Uterus (tissue), 3 donors: ENCODE measurements at regions not wholly inside any gene's neighbourhood (a gene's known extent, or its start where the extent isn't known, plus 50 kb on each side); places are given as distances from the start of the nearest gene placed in this dataset.

Experiments used
- DNase-seq, 2 donors: peaks; one replicate each; pipeline ENCODE4 v3.0.0-alpha.2; 2019 to 2020
- H3K27ac ChIP-seq, 2 donors: fragments of 200-600 bp; sonication (generic); 1 replicate in 1 of 2; 2 replicates in 1 of 2; pipeline ENCODE4 v1.5.1; 2016 to 2018
- H3K27me3 ChIP-seq, 2 donors: fragments of 200-600 bp; sonication (generic); one replicate each; pipeline ENCODE4 v1.5.1; 2018 to 2019; ENCODE audit warnings: control low read depth in 1 of 2
- H3K36me3 ChIP-seq, 2 donors: fragments of 200-600 bp; sonication (generic); one replicate each; pipeline ENCODE4 v1.5.1; 2019; ENCODE audit warnings: control low read depth in 1 of 2
- H3K4me1 ChIP-seq, 2 donors: fragments of 200-600 bp; sonication (generic); one replicate each; pipeline ENCODE4 v1.5.1; 2018 to 2019; ENCODE audit warnings: control low read depth in 1 of 2
- H3K4me3 ChIP-seq, 2 donors: fragments of 200-600 bp; sonication (generic); 1 replicate in 1 of 2; 2 replicates in 1 of 2; pipeline ENCODE4 v1.5.1; 2018 to 2019; ENCODE audit warnings: mild to moderate bottlenecking in 1 of 2
- H3K9me3 ChIP-seq, 2 donors: fragments of 200-600 bp; sonication (generic); one replicate each; pipeline ENCODE4 v1.5.1; 2019; ENCODE audit warnings: control low read depth in 1 of 2
- CTCF ChIP-seq, 4 experiments: fragments of 200-600 bp in 2 of 4; fragments of 450-650 bp in 2 of 4; sonication (generic) in 2 of 4; IDR thresholded peaks; one replicate each; pipeline ENCODE4 v1.5.1; 2016 to 2019; ENCODE audit warnings: antibody characterized with exemption in 4 of 4, mild to moderate bottlenecking in 2 of 4, moderate library complexity in 1 of 4
- POLR2A ChIP-seq, 2 donors: fragments of 450-650 bp; IDR thresholded peaks; one replicate each; pipeline ENCODE4 v1.6.1; 2016; ENCODE audit warnings: antibody characterized with exemption in 2 of 2, mild to moderate bottlenecking in 1 of 2, moderate library complexity in 1 of 2
- intact Hi-C: fragments of 100-400 bp; cut with DNase I; formaldehyde crosslinking; loops from one replicate; pipeline ENCODE4 v1.15.1; 2023; ENCODE audit warnings: low total_unique reads
- donor health status: DM: yes; HTN: yes; CAD: no.

- no peak for DNase-seq
- intact Hi-C loops, result no loop called here
- no peak overlapping the region for H3K4me3 ChIP-seq
- H3K27ac ChIP-seq, result no peak overlapping the region
- no peaks in the 10 kb centered on the region for H3K27me3 ChIP-seq
- no peaks in the 10 kb centered on the region for H3K36me3 ChIP-seq
- H3K4me1 ChIP-seq, result no peaks in the 10 kb centered on the region
- H3K9me3 ChIP-seq, result no peaks in the 10 kb centered on the region
- TF ChIP-seq CTCF (IDR thresholded peaks at IDR 0.05), result no peak
- no peak for TF ChIP-seq POLR2A (IDR thresholded peaks at IDR 0.05)
Observed at GRCh38 chr15:87633525-87633924, 623.0 kb downstream of the NTRK3 start.

DNA sequence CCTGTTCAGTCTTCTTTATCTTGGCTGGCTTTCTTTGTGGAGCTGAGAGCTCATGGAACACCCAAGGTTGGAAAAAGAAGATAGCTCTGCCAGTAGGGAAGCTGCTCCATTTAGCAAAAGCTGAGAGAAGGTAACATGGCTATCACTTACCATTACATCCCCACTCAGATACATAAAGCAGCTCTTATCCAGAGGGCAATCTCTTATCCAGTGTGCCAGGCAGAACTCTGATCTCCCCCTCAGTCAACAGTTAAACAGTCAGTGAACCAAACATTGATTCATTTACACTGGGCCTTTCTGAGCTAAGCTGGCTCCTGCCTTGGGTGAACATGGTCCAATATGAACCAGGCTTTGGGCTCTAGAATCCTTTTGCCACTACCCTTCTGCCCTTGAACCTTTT lies 624.2 kb downstream of the NTRK3 start:
- TF ChIP-seq CTCF (IDR thresholded peaks at IDR 0.05) (no peak), POLR2A (IDR thresholded peaks at IDR 0.05) (no peak)
- no peak overlapping the region for H3K4me3 ChIP-seq
- no peak overlapping the region for H3K27ac ChIP-seq
- intact Hi-C loops, result no loop called here
- H3K27me3 ChIP-seq, result no peaks in the 10 kb centered on the region
- no peaks in the 10 kb centered on the region for H3K9me3 ChIP-seq
- no peak for DNase-seq
- H3K4me1 ChIP-seq, result no peaks in the 10 kb centered on the region
- no peaks in the 10 kb centered on the region for H3K36me3 ChIP-seq

DNA sequence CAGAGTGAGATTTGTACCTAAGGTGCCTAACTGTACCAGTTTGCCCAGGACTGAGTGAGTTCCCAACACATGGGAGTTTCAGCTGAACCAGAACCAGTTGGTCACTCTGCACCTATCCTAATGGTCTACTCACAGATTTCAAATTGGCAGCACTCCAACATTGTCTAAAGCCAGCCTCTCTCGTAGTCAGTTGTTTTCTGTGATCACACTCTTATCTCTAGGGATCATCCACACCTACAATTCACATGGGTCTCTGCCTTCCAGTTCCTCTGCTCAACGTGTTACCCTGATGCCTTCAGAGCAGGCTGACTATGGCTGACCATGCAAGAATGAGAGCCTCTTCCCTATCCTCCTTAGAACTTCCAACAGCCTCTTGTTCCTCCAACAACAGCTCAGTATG lies 624.8 kb downstream of the NTRK3 start:
- Histone ChIP-seq H3K9me3 (no peaks in the 10 kb centered on the region), H3K4me1 (no peaks in the 10 kb centered on the region), H3K4me3 (no peak overlapping the region), H3K27ac (no peak overlapping the region), H3K36me3 (no peaks in the 10 kb centered on the region), H3K27me3 (no peaks in the 10 kb centered on the region)
- no peak for DNase-seq
- intact Hi-C loops, result no loop called here
- TF ChIP-seq POLR2A (IDR thresholded peaks at IDR 0.05) (no peak), CTCF (IDR thresholded peaks at IDR 0.05) (no peak)

DNA sequence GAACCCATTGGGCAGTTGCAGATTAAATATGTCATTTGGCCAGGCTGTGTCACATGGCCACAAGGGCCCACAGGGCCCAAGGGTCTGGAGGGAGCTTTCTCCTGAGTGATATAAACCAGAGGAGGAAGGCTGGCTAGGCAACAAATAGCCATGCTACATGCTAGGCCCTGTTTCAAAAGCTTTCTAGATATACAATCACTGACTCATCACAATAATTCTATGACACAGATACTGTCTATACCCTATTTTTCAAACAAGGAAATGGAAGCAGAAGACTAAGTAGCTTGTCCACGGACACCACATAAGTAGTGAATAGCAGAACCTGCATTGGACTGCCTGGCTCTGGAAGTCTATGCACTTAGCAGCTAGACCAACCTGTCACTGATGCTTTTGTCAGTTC lies 625.4 kb downstream of the NTRK3 start:
- no peak overlapping the region for H3K4me3 ChIP-seq
- intact Hi-C loops, result no loop called here
- no peaks in the 10 kb centered on the region for H3K27me3 ChIP-seq
- H3K4me1 ChIP-seq, result no peaks in the 10 kb centered on the region
- H3K27ac ChIP-seq, result no peak overlapping the region
- TF ChIP-seq CTCF (IDR thresholded peaks at IDR 0.05) (no peak), POLR2A (IDR thresholded peaks at IDR 0.05) (no peak)
- no peaks in the 10 kb centered on the region for H3K9me3 ChIP-seq
- no peak for DNase-seq
- no peaks in the 10 kb centered on the region for H3K36me3 ChIP-seq

GRCh38 chr15:87628311-87628710 lies 628.2 kb downstream of the NTRK3 start:
- H3K27ac ChIP-seq, result no peak overlapping the region

More at GRCh38 chr15:87628311-87628710, 628.2 kb downstream of the NTRK3 start:
- no peaks in the 10 kb centered on the region for H3K27me3 ChIP-seq
- no peak for TF ChIP-seq CTCF (IDR thresholded peaks at IDR 0.05)
- no peak for TF ChIP-seq POLR2A (IDR thresholded peaks at IDR 0.05)
- intact Hi-C loops, result no loop called here
- H3K9me3 ChIP-seq, result no peaks in the 10 kb centered on the region
- no peaks in the 10 kb centered on the region for H3K4me1 ChIP-seq
- no peak overlapping the region for H3K4me3 ChIP-seq
- H3K36me3 ChIP-seq, result no peaks in the 10 kb centered on the region
- DNase-seq, result no peak
